HCT116 (cell line): ENCODE measurements at regions not wholly inside any gene's neighbourhood (a gene's known extent, or its start where the extent isn't known, plus 50 kb on each side); places are given as distances from the start of the nearest gene placed in this dataset.

Source experiments
- ATAC-seq: fragments of 200-7000 bp; cut with Tn5 transposase; 2 replicates; pipeline ENCODE4 v1.9.1; 2020; ENCODE audit warnings: mild to moderate bottlenecking, moderate library complexity
- BruUV-seq: library from RNA; stranded (reverse); fragments of 400-500 nt; replicated peaks from 2 replicates; lab custom pipeline; 2021; lab: Mats Ljungman, UMichigan
- CTCF ChIA-PET: fragments of 300-600 bp; sonication (Branson Sonifier 250); formaldehyde crosslinking; loops from one replicate; lab custom pipeline; 2021; ENCODE audit warnings: antibody characterized with exemption; lab: Charles Lee
- POLR2A ChIA-PET: fragments of 300-600, 350-600 bp; sonication (Branson Sonifier 250); formaldehyde crosslinking; loops from one replicate; lab custom pipeline; 2021; ENCODE audit warnings: antibody characterized with exemption; lab: Charles Lee
- RAD21 ChIA-PET, 2 experiments: fragments of 300-600 bp; sonication (Branson Sonifier 250); formaldehyde crosslinking; loops; one replicate each; lab custom pipeline; 2023; ENCODE audit warnings: low total read pairs in 2 of 2; ENCODE audit not compliant: uncharacterized antibody in 2 of 2, unreplicated experiment in 2 of 2, low non-redundant PET in 1 of 2; lab: Charles Lee
- DNase-seq: peaks from one replicate; pipeline ENCODE4 v3.0.0-alpha.2; 2010; ENCODE audit warnings: low read depth, low spot score
- H2AFZ ChIP-seq: fragments of 200-600 bp; shearing (Covaris generic), sonication (generic); 2 replicates; pipeline ENCODE4 v1.6.1; 2017; ENCODE audit warnings: low read depth, mixed run types, mixed read lengths, antibody characterized with exemption, low read length; ENCODE audit not compliant: poor library complexity, severe bottlenecking
- H3K27ac ChIP-seq: 2 replicates; pipeline ENCODE4 v1.5.1; 2012; ENCODE audit warnings: low read depth, low read length
- H3K27me3 ChIP-seq: fragments of 200-600 bp; sonication (generic); 2 replicates; pipeline ENCODE4 v1.6.1; 2016; ENCODE audit warnings: mixed run types, low read length, mixed read lengths; ENCODE audit not compliant: insufficient read depth
- H3K36me3 ChIP-seq, 2 experiments: fragments of 200-500 bp in 1 of 2; fragments of 200-600 bp in 1 of 2; sonication (Bioruptor generic) in 1 of 2; sonication (generic) in 1 of 2; 2 replicates each; pipeline versions ENCODE4 v1.5.1 to v1.6.1; 2014 to 2016; ENCODE audit warnings: low read length in 2 of 2, inconsistent platforms in 1 of 2, mixed read lengths in 1 of 2, mixed run types in 1 of 2; ENCODE audit not compliant: insufficient read depth in 2 of 2, control insufficient read depth in 1 of 2
- H3K4me1 ChIP-seq, 2 experiments: fragments of 200-600 bp in 1 of 2; sonication (generic) in 1 of 2; 2 replicates each; pipeline versions ENCODE4 v1.5.1 to v1.6.1; 2012 to 2017; ENCODE audit warnings: low read length in 2 of 2, inconsistent platforms in 1 of 2, mild to moderate bottlenecking in 1 of 2, mixed read lengths in 1 of 2, mixed run types in 1 of 2, moderate library complexity in 1 of 2; ENCODE audit not compliant: insufficient read depth in 2 of 2, control insufficient read depth in 1 of 2
- H3K4me2 ChIP-seq: fragments of 200-600 bp; sonication (generic); 2 replicates; pipeline ENCODE4 v1.6.1; 2017; ENCODE audit warnings: mixed run types, low read length, mixed read lengths
- H3K4me3 ChIP-seq, 2 experiments: fragments of 200-600 bp in 1 of 2; sonication (generic) in 1 of 2; replicated peaks in 1 of 2; 2 replicates each; pipeline ENCODE4 v1.5.1; 2011 to 2016; ENCODE audit warnings: low read length in 2 of 2, control low read depth in 1 of 2, low read depth in 1 of 2, mild to moderate bottlenecking in 1 of 2, mixed read lengths in 1 of 2, mixed run types in 1 of 2
- H3K79me2 ChIP-seq: fragments of 200-600 bp; sonication (generic); 2 replicates; pipeline ENCODE4 v1.6.1; 2017; ENCODE audit warnings: mild to moderate bottlenecking, mixed run types, low read length, moderate library complexity, mixed read lengths; ENCODE audit not compliant: insufficient read depth
- H3K9ac ChIP-seq: fragments of 200-600 bp; sonication (generic); 2 replicates; pipeline ENCODE4 v1.6.1; 2016; ENCODE audit warnings: low read length, mixed read lengths
- H3K9me2 ChIP-seq: fragments of 200-600 bp; sonication (generic), shearing (Covaris generic); 2 replicates; pipeline ENCODE4 v1.6.1; 2017; ENCODE audit warnings: mixed run types, mild to moderate bottlenecking, moderate library complexity; ENCODE audit not compliant: insufficient read depth
- H3K9me3 ChIP-seq, 2 experiments: fragments of 200-500 bp in 1 of 2; fragments of 200-600 bp in 1 of 2; sonication (Bioruptor generic) in 1 of 2; sonication (generic) in 1 of 2; 2 replicates each; pipeline ENCODE4 v1.6.1; 2014 to 2017; ENCODE audit warnings: low read length in 2 of 2, mixed read lengths in 2 of 2, inconsistent platforms in 1 of 2, low read depth in 1 of 2, mild to moderate bottlenecking in 1 of 2, mixed run types in 1 of 2, moderate library complexity in 1 of 2; ENCODE audit not compliant: control insufficient read depth in 1 of 2, insufficient read depth in 1 of 2
- H4K20me1 ChIP-seq: fragments of 200-600 bp; sonication (generic), shearing (Covaris generic); 2 replicates; pipeline ENCODE4 v1.6.1; 2017; ENCODE audit warnings: mixed run types, mild to moderate bottlenecking, moderate library complexity; ENCODE audit not compliant: insufficient read depth
- ATF3 ChIP-seq: IDR thresholded peaks from 2 replicates; pipeline ENCODE4 v1.6.1; 2012
- CBX3 ChIP-seq: IDR thresholded peaks from 2 replicates; pipeline ENCODE4 v1.6.1; 2012; ENCODE audit warnings: low read depth
- CTCF ChIP-seq, 3 experiments: fragments of 200-600 bp in 1 of 3; sonication (generic) in 1 of 3; IDR thresholded peaks in 2 of 3; conservative IDR thresholded peaks in 1 of 3; 2 replicates each; pipeline ENCODE4 v1.5.1; 2012 to 2017; ENCODE audit warnings: low read depth in 2 of 3, low read length in 2 of 3, antibody characterized with exemption in 1 of 3, borderline replicate concordance in 1 of 3, control low read depth in 1 of 3, mild to moderate bottlenecking in 1 of 3, mixed read lengths in 1 of 3, mixed run types in 1 of 3, moderate library complexity in 1 of 3; ENCODE audit not compliant: insufficient read depth in 1 of 3
- EGR1 ChIP-seq: IDR thresholded peaks from 2 replicates; pipeline ENCODE4 v1.6.1; 2012; ENCODE audit warnings: low read depth
- ELF1 ChIP-seq: IDR thresholded peaks from 2 replicates; pipeline ENCODE4 v1.6.1; 2012; ENCODE audit warnings: low read depth, borderline replicate concordance
- EZH2 ChIP-seq: fragments of 200-600 bp; sonication (generic); IDR thresholded peaks from 2 replicates; pipeline ENCODE4 v1.6.1; 2017; ENCODE audit warnings: antibody characterized with exemption, mixed run types
- EZH2phosphoT487 ChIP-seq: fragments of 200-600 bp; IDR thresholded peaks from 2 replicates; pipeline ENCODE4 v1.6.1; 2018; ENCODE audit warnings: antibody characterized with exemption, borderline replicate concordance
- FOSL1 ChIP-seq: IDR thresholded peaks from 2 replicates; pipeline ENCODE4 v1.6.1; 2012; ENCODE audit warnings: low read depth
- MAX ChIP-seq: IDR thresholded peaks from 2 replicates; pipeline ENCODE4 v1.6.1; 2012
- RAD21 ChIP-seq: IDR thresholded peaks from 2 replicates; pipeline ENCODE4 v1.6.1; 2012; ENCODE audit warnings: low read depth, mild to moderate bottlenecking
- SIN3A ChIP-seq: IDR thresholded peaks from 2 replicates; pipeline ENCODE4 v1.6.1; 2012; ENCODE audit warnings: low read depth
- SP1 ChIP-seq: IDR thresholded peaks from 2 replicates; pipeline ENCODE4 v1.6.1; 2012; ENCODE audit warnings: low read depth
- SRF ChIP-seq: IDR thresholded peaks from 2 replicates; pipeline ENCODE4 v1.6.1; 2012; ENCODE audit warnings: low read depth
- YY1 ChIP-seq: IDR thresholded peaks from 2 replicates; pipeline ENCODE4 v1.6.1; 2011; ENCODE audit warnings: low read length, low read depth, moderate library complexity, mild to moderate bottlenecking; ENCODE audit not compliant: insufficient replicate concordance; ENCODE audit errors: extremely low read depth
- ZBTB33 ChIP-seq: IDR thresholded peaks from 2 replicates; pipeline ENCODE4 v1.6.1; 2011; ENCODE audit warnings: mild to moderate bottlenecking, low read length, moderate library complexity; ENCODE audit not compliant: insufficient replicate concordance; ENCODE audit errors: extremely low read depth
- ZFX ChIP-seq: fragments of 450-650 bp; IDR thresholded peaks from 2 replicates; pipeline ENCODE4 v1.6.1; 2017
- intact Hi-C: fragments of 100-400 bp; cut with micrococcal nuclease; formaldehyde crosslinking; loops from 2 replicates; pipeline ENCODE4 v1.10.0; 2022

- TF ChIP-seq ZBTB33 (no peak), MAX (no peak), RAD21 (no peak), FOSL1 (no peak), ZFX (no peak)
Observed at GRCh38 chr21:25427828-25428227, 179.5 kb downstream of the MRPL39 start (continued).

- ChIA-PET RAD21 (no interaction called here), CTCF (no interaction called here), POLR2A (no interaction called here)
- H3K79me2 ChIP-seq: no peaks in the 10 kb centered on the region
- intact Hi-C loops: no loop called here
- ATAC-seq (no peak), DNase-seq (no peak)
- no peaks in the 10 kb centered on the region for H3K9me2 ChIP-seq
- no peaks in the 10 kb centered on the region for H4K20me1 ChIP-seq
- H3K4me2 ChIP-seq: no peak overlapping the region
- BruUV-seq: no TSS peak
- no peaks in the 10 kb centered on the region for H3K27me3 ChIP-seq
- no peaks in the 10 kb centered on the region for H3K9me3 ChIP-seq
- no peaks in the 10 kb centered on the region for H3K36me3 ChIP-seq
- no peaks in the 10 kb centered on the region for H3K4me1 ChIP-seq
- no peak overlapping the region for H3K9ac ChIP-seq
- no peak overlapping the region for H3K4me3 ChIP-seq
- H2AFZ ChIP-seq: no peak overlapping the region
- no peak overlapping the region for H3K27ac ChIP-seq
- no peak for TF ChIP-seq FOSL1
- TF ChIP-seq EGR1: no peak
- no peak for TF ChIP-seq ATF3
- no peak for TF ChIP-seq SP1
- TF ChIP-seq ELF1: no peak
- no peak for TF ChIP-seq SRF
- no peak for TF ChIP-seq RAD21
- no peak for TF ChIP-seq EZH2
- TF ChIP-seq CTCF (IDR thresholded peaks at IDR 0.05 in 2 of 3, conservative IDR thresholded peaks at IDR 0.05 in 1 of 3; ENCODE audit: borderline replicate concordance in 1 of 3, insufficient read depth in 1 of 3, low read depth in 2 of 3, low read length in 2 of 3): no peak
- TF ChIP-seq SIN3A: no peak
- TF ChIP-seq CBX3: no peak
- TF ChIP-seq ZBTB33: no peak
- TF ChIP-seq YY1: no peak
- no peak for TF ChIP-seq ZFX
- no peak for TF ChIP-seq EZH2phosphoT487
Observed at GRCh38 chr21:25426580-25426979, 180.7 kb downstream of the MRPL39 start.
